ENCODE measurements at regions not wholly inside any gene's neighbourhood (a gene's known extent, or its start where the extent isn't known, plus 50 kb on each side); places are given as distances from the start of the nearest gene placed in this dataset.

DNA sequence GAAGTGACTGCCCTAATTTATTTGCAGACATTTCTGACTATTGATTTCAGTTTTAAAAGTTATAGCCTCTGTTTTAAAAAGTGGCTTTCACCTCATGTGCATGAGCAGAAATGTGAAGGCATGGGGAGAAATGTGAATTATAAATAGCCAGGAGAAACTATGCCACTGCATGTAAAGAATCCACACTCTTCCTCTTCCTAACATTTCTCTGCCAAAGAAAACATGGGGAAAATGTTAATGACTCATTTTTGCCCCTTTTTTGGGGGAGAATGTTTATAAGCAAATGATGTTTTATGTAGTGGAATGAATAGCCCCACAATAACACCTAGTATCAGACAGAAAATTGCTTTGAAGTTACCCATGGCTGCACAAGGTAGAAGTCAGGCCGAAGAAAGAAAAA, 249.0 kb upstream of the TANK start:
- no peak for DNase-seq (ENCODE audit: low read depth in 4 of 4, low spot score in 1 of 4)

GRCh38 chr2:160912276-160912675, 248.0 kb upstream of the TANK start:
- DNase-seq (ENCODE audit: low read depth in 4 of 4, low spot score in 1 of 4): no peak

DNA sequence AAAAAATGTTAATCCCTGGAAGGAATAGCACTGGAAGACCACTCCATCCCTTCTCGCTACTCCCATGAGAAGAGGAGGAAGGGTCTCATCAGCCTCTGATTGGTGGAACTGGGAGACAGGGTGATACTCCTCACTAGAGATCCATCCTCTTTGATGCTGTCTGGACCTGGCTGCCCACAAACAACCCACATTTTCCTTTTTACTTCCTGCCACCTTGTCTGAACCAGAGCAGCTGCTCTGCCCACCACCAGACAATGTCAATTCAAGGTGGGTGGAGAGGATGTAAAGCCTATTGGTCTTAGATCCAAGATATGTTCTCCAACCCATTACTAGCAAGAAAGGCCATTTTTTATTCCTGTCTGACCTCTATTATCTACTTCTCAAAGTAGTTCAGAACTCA, 246.9 kb upstream of the TANK start:
- DNase-seq (ENCODE audit: low read depth in 4 of 4, low spot score in 1 of 4): no peak

DNA sequence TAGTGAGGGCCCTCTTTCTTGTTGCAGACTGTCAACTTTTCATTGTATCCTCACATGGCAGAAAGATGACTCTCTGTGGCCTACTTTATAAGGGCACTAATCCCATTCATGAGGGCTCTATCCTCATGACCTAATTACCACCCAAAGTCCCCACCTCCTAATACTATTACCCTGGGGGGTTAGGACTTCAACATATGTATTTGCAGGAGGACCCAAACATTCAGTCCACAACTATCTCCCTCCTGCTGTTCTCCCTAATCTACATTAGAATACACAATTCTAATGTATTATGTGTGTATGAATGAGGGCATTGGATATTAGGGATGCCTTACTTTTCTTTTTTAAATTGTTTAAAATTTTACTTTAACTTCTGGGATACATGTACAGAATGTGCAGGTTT, 246.0 kb upstream of the TANK start:
- DNase-seq (ENCODE audit: low read depth in 4 of 4, low spot score in 1 of 4): no peak

DNA sequence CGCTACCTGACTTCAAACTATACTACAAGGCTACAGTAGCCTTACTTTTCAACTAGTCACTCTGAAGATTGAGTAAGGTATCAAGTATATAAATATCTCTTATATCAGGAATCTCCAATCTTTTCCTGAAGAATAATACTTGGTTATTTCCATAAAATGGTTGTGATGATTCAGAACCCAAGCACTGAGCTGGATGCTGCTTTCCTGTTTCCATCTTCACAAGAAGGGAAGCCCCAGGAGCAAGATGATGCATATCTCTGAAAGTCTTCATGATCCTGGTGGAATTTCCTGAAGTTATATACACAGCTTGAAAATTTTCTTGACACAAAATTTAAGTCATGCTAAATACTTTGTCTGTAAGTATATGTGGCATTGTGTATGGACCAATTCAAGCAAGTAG, 243.9 kb upstream of the TANK start:
- no peak for DNase-seq (ENCODE audit: low read depth in 4 of 4, low spot score in 1 of 4)

- no peak for DNase-seq (ENCODE audit: low read depth in 4 of 4, low spot score in 1 of 4)
Observed at GRCh38 chr2:160917850-160918249, 242.4 kb upstream of the TANK start.

- no peak for DNase-seq (ENCODE audit: low read depth in 4 of 4, low spot score in 1 of 4)
Observed at GRCh38 chr2:160918258-160918657, 242.0 kb upstream of the TANK start.

DNA sequence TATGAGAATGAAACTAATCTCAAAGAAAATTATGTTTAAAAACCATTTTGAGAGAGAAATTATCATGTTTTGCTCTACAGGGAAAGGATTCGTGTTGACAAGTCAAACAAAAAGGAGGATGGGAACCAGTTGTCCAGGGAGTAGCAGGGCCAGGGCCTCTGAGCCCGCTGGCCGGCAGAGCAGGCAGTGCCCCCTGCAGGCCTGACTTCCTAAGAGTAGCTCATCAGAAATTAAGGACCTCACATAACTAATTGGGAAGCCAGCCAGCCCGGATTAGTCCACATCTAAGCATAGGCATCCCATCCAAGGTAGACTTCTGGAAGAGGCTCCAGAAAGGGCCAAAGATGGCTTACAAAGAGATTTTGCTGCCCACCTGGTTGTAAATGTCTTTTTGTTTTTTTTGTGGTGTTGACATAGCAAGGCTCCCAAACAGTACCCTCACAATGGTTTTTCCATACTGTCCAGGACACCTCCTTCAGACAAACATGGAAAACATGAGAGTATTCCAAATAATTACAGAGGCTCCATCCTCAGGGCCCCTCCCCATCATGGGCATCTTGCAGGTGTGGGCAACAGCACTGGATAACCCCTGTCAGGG, 241.2 kb upstream of the TANK start:
- no peak for DNase-seq (ENCODE audit: low read depth in 4 of 4, low spot score in 1 of 4)

GRCh38 chr2:160920061-160920460, 240.2 kb upstream of the TANK start:
- DNase-seq (ENCODE audit: low read depth in 4 of 4, low spot score in 1 of 4): no peak

GRCh38 chr2:160920791-160921303, 239.4 kb upstream of the TANK start:
- no peak for DNase-seq (ENCODE audit: low read depth in 4 of 4, low spot score in 1 of 4)

- no peak for DNase-seq (ENCODE audit: low read depth in 4 of 4, low spot score in 1 of 4)
Observed at GRCh38 chr2:160921386-160921964, 238.8 kb upstream of the TANK start.

DNA sequence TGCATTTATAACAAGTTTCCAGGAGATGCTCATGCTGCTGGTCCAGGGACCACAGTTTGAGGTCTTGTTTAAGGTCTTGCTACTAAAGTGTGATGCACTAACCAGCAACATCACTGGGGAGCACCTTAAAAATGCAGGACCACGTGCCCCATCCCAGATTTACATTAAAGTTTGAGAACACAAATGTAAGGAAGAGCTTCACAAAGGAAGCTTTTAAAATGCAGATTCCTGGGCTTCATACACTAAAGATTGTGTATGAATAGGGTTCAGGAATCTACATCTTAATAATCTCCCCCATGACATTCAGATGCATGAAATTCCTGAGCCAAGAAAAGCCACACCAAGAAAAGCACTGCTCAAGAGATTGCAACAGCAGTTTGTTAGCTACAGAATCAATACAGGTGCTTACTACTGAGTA, 235.3 kb upstream of the TANK start:
- no peak for DNase-seq (ENCODE audit: low read depth in 4 of 4, low spot score in 1 of 4)

GRCh38 chr2:160925956-160926355, 234.3 kb upstream of the TANK start:
- DNase-seq (ENCODE audit: low read depth in 4 of 4, low spot score in 1 of 4): no peak

DNA sequence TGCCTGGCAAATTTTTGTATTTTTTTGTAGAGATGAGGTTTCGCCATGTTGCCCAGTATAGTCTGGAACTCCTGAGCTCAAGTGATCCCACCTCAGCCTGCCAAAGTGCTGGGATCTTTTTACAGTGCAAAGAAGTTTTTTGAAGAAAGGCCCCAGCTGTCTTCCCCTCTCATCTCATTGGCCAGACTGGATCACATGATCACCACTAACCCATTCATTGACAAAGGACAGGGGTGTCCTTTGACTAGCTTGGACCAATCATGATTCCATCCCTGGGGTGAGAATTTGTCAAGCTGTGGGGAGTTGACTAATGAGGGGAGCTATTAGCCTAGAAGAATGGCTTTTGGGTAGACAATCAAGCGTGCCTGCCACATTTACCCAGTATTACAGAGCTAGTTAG, 232.9 kb upstream of the TANK start:
- DNase-seq (ENCODE audit: low read depth in 4 of 4, low spot score in 1 of 4): no peak

- no peak for DNase-seq (ENCODE audit: low read depth in 4 of 4, low spot score in 1 of 4)
Observed at GRCh38 chr2:160928854-160929301, 231.3 kb upstream of the TANK start.

GRCh38 chr2:160931531-160931930, 228.7 kb upstream of the TANK start:
- no peak for DNase-seq (ENCODE audit: low read depth in 4 of 4, low spot score in 1 of 4)

- DNase-seq (ENCODE audit: low read depth in 4 of 4, low spot score in 1 of 4): no peak
Observed at GRCh38 chr2:160932960-160933359, 227.3 kb upstream of the TANK start.

DNA sequence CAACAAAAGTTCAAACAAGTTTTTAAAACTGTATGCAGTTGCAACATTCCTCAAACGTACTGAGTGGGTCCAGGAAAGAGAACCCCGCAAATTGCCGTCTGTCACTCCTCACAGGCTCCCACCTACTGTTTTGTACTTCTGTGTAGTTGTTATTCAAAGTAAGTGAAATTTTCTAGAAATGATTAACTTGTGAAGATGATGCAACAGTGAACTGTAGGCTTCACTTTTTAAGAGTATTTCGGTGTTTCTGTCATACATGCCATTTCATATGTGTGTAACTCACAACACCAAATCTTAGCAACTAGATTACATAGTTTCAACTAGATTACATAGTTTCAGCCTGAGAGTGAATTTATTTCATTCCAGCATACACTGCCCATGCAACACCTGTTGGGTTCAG, 226.0 kb upstream of the TANK start:
- DNase-seq (ENCODE audit: low read depth in 4 of 4, low spot score in 1 of 4): no peak

DNA sequence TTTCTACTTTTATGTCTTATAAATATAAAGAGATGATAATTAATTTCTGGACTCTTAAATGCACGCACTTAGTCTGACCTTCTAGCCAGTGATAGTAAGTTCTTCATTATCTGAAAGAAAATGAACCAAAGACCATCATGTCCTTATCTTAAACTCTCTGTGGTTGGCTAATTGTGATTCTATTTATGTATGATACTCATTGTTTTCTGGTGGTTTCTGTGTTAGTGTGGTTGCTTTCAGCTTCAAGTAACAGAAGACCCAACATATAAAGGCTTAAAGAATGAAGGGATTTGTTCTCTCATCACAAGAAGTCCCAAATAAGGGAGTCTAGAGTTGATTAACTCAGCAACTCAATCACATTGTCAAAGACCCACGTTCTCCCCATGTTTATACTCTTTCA, 225.2 kb upstream of the TANK start:
- DNase-seq (ENCODE audit: low read depth in 4 of 4, low spot score in 1 of 4): no peak

DNA sequence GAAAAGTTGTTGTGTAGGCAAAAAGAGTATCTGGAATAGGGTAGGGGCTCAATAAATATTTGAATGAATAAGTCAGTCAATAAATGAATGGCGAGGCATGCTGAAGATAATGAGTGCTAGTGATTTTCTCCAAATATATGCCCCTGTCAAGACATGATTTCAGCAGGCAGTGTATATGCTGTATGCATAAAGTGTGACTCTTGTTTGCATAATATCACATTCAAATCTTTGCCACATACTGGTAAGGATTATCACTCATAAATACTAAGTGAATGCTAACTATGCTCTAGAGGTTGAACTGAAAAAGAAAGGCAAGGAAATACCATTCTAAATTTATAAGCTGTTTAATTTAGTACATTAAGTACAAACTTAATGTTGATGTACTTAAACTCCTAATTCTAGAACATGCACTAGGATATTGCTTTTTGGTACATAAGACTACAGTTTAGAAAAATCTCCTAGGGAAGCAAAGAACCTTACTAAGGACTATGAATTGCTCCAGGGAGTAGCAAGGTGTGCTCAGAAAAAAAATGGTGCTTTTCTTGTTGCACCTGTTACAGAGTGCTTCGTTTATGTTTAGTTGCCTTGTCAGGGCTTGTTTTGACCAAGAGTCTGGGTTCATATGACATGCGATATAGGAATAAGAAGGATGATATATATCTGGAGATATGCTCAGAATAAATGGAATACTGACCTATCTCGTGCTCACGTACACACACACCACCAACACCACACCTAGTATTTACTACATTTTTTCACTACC, 224.0 kb upstream of the TANK start:
- no peak for DNase-seq (ENCODE audit: low read depth in 4 of 4, low spot score in 1 of 4)

GRCh38 chr2:160940271-160940670, 220.0 kb upstream of the TANK start:
- no peak for DNase-seq (ENCODE audit: low read depth in 4 of 4, low spot score in 1 of 4)

DNA sequence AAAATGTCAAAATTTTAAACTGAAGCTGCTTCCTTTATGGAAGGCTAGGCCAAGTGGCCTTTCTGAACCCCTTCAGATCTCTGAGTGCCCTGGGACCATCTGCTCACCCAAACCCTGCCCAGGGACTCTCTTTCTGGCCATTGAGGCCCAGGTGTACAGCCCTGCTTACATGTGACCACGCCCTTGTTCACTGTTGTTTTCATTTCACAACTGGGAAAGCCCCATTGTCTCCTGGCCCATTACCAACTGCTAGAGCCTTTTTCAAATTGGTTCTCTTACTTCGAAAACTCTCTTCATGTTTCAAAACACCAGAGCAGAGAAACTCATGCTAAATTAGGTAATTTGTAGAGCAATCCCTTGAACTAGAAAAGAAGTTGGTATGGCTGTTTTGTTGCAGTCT, 219.5 kb upstream of the TANK start:
- no peak for DNase-seq (ENCODE audit: low read depth in 4 of 4, low spot score in 1 of 4)

Measured in stimulated activated CD4-positive, alpha-beta T cell treated with anti-CD3 and anti-CD28 coated beads, Interleukin-1b, Interleukin-23, amount 100 ng/mL, for 24 hours (primary cell).